Body of pancreas (tissue), 4 donors: ENCODE measurements at regions not wholly inside any gene's neighbourhood (a gene's known extent, or its start where the extent isn't known, plus 50 kb on each side); places are given as distances from the start of the nearest gene placed in this dataset.

ENCODE experiments used
- ATAC-seq: fragments of 150-250 bp; one replicate; pipeline ENCODE4 v1.9.1; 2016
- DNase-seq, 4 donors: peaks; one replicate each; pipeline ENCODE4 v3.0.0-alpha.2; 2019
- H3K27ac ChIP-seq, 4 donors: fragments of 200-600 bp; sonication (generic); 1 replicate in 3 of 4; 2 replicates in 1 of 4; pipeline versions ENCODE4 v1.5.1 to v1.6.1; 2016 to 2019; ENCODE audit warnings: mild to moderate bottlenecking in 1 of 4, mixed read lengths in 1 of 4, moderate library complexity in 1 of 4
- H3K27me3 ChIP-seq, 2 donors: fragments of 200-600 bp; sonication (generic); one replicate each; pipeline ENCODE4 v1.6.0; 2016; ENCODE audit warnings: mild to moderate bottlenecking in 1 of 2
- H3K36me3 ChIP-seq, 2 donors: fragments of 200-600 bp; sonication (generic); replicated peaks in 1 of 2; 2 replicates each; pipeline ENCODE4 v1.5.1; 2016; ENCODE audit warnings: low read depth in 2 of 2; ENCODE audit not compliant: insufficient read depth in 1 of 2
- H3K4me1 ChIP-seq: fragments of 200-600 bp; sonication (generic); one replicate; pipeline ENCODE4 v1.6.0; 2016
- H3K4me3 ChIP-seq, 2 donors: fragments of 200-600 bp; sonication (generic); 1 replicate in 1 of 2; 2 replicates in 1 of 2; pipeline ENCODE4 v1.5.1; 2016 to 2019
- H3K9me3 ChIP-seq, 3 donors: fragments of 200-600 bp; sonication (generic); 1 replicate in 2 of 3; 2 replicates in 1 of 3; pipeline ENCODE4 v1.5.1; 2016
- CTCF ChIP-seq, 7 experiments: fragments of 450-650 bp in 4 of 7; fragments of 200-600 bp in 3 of 7; sonication (generic) in 3 of 7; IDR thresholded peaks; one replicate each; pipeline ENCODE4 v1.5.1; 2016 to 2019; ENCODE audit warnings: antibody characterized with exemption in 7 of 7
- POLR2A ChIP-seq, 3 donors: fragments of 450-650 bp; IDR thresholded peaks; one replicate each; pipeline ENCODE4 v1.6.1; 2016; ENCODE audit warnings: antibody characterized with exemption in 3 of 3, mild to moderate bottlenecking in 2 of 3
- WGBS, 2 donors: methylation state at CpG; one replicate each; pipeline ENCODE4 v1.1.5; 2017; 5-methylcytosine and 5-hydroxymethylcytosine counted together
- intact Hi-C: fragments of 100-400 bp; cut with DNase I; formaldehyde crosslinking; loops from one replicate; pipeline ENCODE4 v1.15.1; 2023

GRCh38 chr10:105702211-105702610, 1061.1 kb downstream of the SORCS3 start:
- Histone ChIP-seq H3K36me3 (no peaks in the 10 kb centered on the region), H3K9me3 (no peaks in the 10 kb centered on the region), H3K27me3 (no peaks in the 10 kb centered on the region), H3K4me3 (no peak overlapping the region), H3K27ac (no peak overlapping the region), H3K4me1 (peaks cover 11% of the 10 kb centered on the region)
- intact Hi-C loops = no loop called here
- WGBS, 2 donors = 77 to 81% methylated on average over 4 of the region's 4 CpGs
- ATAC-seq = no peak
- no peak for TF ChIP-seq POLR2A (IDR thresholded peaks at IDR 0.05)
- TF ChIP-seq CTCF (IDR thresholded peaks at IDR 0.05) = no peak
- DNase-seq = no peak

- H3K4me1 ChIP-seq = peaks cover 16% of the 10 kb centered on the region
- no peak overlapping the region for H3K4me3 ChIP-seq
- intact Hi-C loops = no loop called here
- H3K27me3 ChIP-seq = no peaks in the 10 kb centered on the region
- H3K36me3 ChIP-seq = no peaks in the 10 kb centered on the region
- no peak for ATAC-seq
- TF ChIP-seq CTCF (IDR thresholded peaks at IDR 0.05) = no peak
- no peak for TF ChIP-seq POLR2A (IDR thresholded peaks at IDR 0.05)
- DNase-seq = no peak
- 85 to 87% methylated on average over 2 of the region's 2 CpGs for WGBS, 2 donors
- H3K27ac ChIP-seq = no peak overlapping the region
- H3K9me3 ChIP-seq = no peaks in the 10 kb centered on the region
Observed at GRCh38 chr10:105700218-105700617, 1059.1 kb downstream of the SORCS3 start.

GRCh38 chr10:105699504-105699903, 1058.4 kb downstream of the SORCS3 start:
- WGBS, 2 donors = 71 to 78% methylated on average over 5 of the region's 5 CpGs
- no peak for TF ChIP-seq POLR2A (IDR thresholded peaks at IDR 0.05)
- Histone ChIP-seq H3K27ac (no peak overlapping the region), H3K9me3 (no peaks in the 10 kb centered on the region), H3K4me3 (no peak overlapping the region), H3K4me1 (peaks cover 16% of the 10 kb centered on the region), H3K27me3 (no peaks in the 10 kb centered on the region), H3K36me3 (no peaks in the 10 kb centered on the region)
- ATAC-seq = no peak
- DNase-seq = no peak
- intact Hi-C loops = no loop called here

- Histone ChIP-seq H3K9me3 (no peaks in the 10 kb centered on the region), H3K27ac (no peak overlapping the region), H3K4me3 (no peak overlapping the region), H3K4me1 (peaks cover 16% of the 10 kb centered on the region), H3K36me3 (no peaks in the 10 kb centered on the region), H3K27me3 (no peaks in the 10 kb centered on the region)
- intact Hi-C loops = no loop called here
- DNase-seq (no peak), ATAC-seq (no peak)
- WGBS, 2 donors = 62 to 77% methylated on average over 2 of the region's 2 CpGs
- TF ChIP-seq CTCF (IDR thresholded peaks at IDR 0.05) (no peak), POLR2A (IDR thresholded peaks at IDR 0.05) (no peak)
Observed at GRCh38 chr10:105698592-105698991, 1057.5 kb downstream of the SORCS3 start.

GRCh38 chr10:105697290-105697780, 1056.2 kb downstream of the SORCS3 start:
- intact Hi-C loops = no loop called here
- ATAC-seq = no peak
- 55 to 67% methylated on average over 3 of the region's 3 CpGs for WGBS, 2 donors
- no peaks in the 10 kb centered on the region for H3K27me3 ChIP-seq
- no peak for DNase-seq
- H3K4me3 ChIP-seq = no peak overlapping the region
- H3K36me3 ChIP-seq = no peaks in the 10 kb centered on the region
- TF ChIP-seq POLR2A (IDR thresholded peaks at IDR 0.05) (no peak), CTCF (IDR thresholded peaks at IDR 0.05) (no peak)
- no peaks in the 10 kb centered on the region for H3K9me3 ChIP-seq
- H3K4me1 ChIP-seq = peaks cover 16% of the 10 kb centered on the region
- H3K27ac ChIP-seq = no peak overlapping the region
